Esophagus mucosa (tissue), 1 donor: ENCODE measurements at regions not wholly inside any gene's neighbourhood (a gene's known extent, or its start where the extent isn't known, plus 50 kb on each side); places are given as distances from the start of the nearest gene placed in this dataset.

Experiments
- ATAC-seq: fragments of 200-7000 bp; cut with Tn5 transposase; one replicate; pipeline ENCODE4 v1.9.1; 2020
- donor health status: DM: yes; HTN: yes; CAD: no.

DNA sequence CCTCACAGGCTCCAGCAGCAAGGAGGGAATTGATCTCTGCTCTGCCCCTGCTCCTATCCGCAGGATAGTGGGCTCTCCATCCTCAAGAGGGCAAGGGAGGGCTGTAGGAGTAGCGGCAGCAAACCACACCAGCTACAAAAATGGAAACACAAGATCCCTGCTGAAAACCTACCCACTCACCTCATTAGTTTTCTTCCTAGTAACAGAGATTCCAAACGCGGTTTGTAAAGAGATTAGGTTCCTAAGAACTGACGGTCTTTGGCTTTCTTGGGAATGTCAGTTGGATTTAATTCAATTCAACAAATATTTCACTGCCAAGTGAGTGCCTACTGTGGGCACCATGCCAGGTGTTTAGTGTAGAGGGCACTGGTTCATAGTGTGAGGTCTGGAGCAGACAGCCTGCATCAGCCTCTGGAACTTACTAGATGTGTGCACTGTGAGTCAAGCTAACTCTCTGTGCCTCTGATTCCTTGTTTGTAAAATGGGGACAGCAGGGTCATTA is 84.7 kb downstream of the MRPL46 start:
- ATAC-seq, result no peak

GRCh38 chr15:88378188-88378637 is 89.0 kb downstream of the MRPL46 start:
- no peak for ATAC-seq

DNA sequence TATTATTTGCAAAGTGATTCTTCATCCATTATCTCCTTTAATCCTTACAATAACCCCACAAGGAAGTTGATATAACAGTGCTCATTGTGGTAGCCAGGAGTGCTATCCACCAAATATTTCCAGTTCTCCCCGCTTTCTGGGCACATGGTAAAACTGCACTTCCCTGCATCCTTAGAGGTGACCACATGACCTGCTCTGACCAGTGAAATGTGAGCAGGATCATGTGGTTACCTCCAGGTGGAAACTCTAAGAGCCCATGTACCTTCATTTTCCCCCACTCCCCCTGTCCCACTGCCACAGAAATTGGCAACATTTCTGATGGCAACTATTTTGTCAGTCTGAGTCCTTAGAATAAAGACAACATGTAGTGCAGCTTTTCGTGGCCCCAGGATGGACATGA is 89.7 kb downstream of the MRPL46 start:
- ATAC-seq, result no peak

DNA sequence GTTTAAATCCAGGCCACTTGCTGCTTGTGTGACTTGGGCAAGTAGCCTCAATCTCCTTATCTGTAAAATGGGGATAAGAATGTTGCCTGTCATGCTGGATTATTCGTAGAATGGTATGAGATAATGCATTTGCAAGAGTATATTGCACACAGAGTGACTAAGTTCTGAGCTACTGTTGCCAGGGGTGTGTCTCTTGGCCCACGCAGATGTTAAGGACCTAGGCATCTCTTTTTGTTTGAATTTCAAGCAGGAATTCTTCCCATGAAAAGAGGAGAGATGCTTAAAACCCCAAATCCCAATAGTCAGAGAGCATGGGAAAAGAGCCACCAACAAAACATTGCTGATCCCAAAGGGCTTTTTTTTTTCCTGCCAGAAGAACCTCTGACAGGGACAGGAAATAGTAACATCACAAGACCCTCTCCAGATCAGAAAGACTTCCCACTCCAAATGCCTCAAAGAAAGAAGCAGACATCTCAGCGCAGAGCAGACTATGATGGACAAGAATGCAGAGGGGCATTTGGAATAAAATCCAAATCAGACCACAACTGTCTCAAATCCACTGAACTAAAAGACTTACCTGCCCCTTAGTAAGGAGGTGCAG is 90.5 kb downstream of the MRPL46 start:
- no peak for ATAC-seq

DNA sequence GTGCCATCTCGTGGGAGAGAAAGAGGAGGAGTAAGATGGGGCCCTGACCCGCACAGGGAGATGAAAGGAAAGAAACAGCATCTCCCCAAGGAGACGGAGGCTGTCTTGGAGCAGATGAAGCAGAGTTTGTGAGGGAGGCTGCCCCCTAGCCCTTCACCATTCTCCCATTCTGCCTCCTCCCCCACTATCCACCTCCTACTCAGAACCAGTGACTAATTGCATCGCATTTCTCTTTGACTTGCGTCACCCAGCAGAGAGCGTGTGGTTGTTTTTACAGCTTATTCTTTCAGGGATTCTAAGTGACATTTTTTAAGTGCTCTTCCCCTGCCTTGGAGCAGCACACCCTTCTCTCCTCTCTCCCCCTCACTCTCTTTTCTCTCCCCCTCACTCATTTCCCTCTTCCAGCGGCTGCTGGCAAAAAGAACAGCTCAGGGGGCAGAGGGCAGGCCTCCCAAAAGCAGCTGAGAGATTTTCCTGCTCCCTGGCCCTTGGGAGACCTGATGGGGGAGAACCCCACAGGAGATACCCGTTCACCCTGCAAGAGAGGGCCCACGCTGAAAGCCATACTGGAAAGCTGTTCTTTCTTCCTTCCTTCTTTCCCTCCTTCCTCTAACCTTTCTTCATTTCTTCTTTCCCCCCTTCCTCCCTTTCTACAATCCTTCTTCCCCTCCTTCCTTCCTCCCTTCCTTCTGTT is 91.8 kb downstream of the MRPL46 start:
- peak; percentile 36 for ATAC-seq

DNA sequence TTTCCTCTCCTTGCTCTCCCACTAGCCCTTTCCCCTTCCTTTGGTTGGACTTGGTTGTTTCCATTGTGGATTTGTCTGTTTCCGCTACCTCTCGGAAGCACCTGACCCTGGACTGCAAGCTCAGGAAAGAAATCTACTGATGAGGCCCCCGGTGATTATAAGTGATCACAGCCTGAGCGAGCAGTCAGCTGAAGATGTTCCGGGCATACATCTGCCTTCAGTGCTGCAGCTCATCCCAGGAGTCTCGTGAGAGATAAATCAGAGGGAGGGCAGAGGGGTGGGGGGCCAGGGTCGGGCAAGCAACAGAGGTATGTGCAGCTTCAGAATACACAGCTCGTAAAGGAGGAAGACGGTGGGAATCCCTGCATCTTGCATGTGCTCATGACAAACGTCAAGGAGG is 102.1 kb downstream of the MRPL46 start:
- ATAC-seq, result no peak

DNA sequence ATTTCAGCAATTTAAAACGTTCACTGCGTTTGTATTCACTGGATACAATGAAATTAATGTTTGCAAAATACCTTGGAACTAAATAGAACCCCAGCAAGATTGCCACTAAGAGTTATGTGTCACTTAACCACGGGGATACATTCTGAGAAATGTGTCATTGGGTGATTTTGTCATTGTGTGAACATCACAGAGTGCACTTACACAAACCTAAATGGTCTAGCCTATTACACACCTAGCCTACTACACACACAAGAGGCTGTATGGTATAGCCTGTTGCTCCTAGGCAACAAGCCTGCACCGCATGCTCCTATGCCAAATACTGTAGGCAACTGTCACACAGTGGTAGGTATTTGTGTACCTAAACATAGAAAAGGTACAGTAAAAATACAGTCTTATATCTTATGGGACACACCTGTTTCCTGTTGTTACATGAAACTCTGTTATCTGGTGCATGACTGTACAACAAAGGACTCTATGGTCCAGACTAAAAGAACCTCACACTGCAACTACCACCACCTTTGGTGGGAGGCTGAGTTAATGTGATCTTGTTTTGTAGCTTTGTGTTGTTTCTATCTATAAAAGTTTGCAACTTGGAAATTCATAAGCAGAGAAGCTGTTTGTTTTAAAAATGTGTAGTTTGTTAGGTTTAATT is 92.2 kb upstream of the NTRK3 start:
- ATAC-seq, result no peak

DNA sequence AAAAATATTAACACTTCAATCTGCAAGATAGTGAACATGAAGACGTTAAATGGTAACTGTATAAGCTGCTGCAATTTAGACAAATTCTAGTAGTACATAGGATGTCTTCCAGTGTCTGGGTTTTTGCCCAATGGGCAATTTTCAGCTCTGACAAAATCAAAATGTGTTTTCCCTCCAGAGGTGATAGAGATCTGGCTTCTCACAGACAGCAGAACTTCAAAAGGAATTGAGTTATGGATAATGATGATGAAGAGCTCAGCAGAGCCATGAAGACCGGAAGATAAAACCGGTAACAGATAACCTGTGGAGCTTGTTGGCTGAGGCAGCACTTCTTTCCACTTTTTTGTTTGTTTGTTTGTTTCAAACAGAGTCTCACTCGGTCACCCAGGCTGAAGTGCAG is 89.4 kb upstream of the NTRK3 start:
- no peak for ATAC-seq

GRCh38 chr15:88344786-88345185 is 88.2 kb upstream of the NTRK3 start:
- ATAC-seq, result no peak

DNA sequence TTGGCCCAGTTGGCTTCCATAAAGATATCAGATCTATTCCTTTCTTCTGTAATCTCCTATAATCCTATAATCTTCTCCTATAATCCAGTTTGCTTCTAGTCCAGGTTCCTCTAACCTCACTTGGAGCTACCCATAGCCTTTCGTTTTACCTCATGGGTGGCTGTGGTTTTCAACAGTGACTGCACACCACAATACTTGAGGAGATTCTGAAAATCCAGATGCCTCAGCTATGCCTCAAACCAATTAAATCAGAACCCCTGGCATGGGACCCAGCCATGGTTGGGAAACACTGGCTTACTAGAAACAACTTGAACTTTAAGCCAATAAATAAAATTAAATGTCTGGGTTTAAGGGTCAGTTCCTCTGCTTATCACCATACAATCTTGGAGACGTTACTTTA is 86.1 kb upstream of the NTRK3 start:
- ATAC-seq, result no peak

- no peak for ATAC-seq
Measured at GRCh38 chr15:88341653-88342052, 85.1 kb upstream of the NTRK3 start.

- no peak for ATAC-seq
Measured at GRCh38 chr15:88341006-88341405, 84.5 kb upstream of the NTRK3 start.

DNA sequence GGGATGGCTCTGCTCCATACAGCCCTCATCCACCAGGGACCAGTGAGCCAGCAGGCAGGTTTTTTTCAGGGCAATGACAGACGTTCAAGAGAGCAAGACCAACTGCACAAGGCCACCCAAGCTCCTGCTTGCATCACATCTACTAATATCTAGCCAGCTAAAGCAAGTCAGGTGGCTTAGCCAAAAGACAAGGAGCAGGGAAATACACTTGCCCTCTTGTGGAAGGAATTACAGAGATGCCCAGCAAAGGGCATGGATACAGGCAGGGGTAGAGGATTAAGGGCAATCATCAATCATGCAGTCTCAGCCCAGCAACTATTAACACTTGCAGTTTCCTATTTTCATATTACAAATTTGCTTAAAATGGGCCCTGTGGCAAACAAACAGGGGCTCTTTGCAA is 81.5 kb upstream of the NTRK3 start:
- ATAC-seq, result no peak

DNA sequence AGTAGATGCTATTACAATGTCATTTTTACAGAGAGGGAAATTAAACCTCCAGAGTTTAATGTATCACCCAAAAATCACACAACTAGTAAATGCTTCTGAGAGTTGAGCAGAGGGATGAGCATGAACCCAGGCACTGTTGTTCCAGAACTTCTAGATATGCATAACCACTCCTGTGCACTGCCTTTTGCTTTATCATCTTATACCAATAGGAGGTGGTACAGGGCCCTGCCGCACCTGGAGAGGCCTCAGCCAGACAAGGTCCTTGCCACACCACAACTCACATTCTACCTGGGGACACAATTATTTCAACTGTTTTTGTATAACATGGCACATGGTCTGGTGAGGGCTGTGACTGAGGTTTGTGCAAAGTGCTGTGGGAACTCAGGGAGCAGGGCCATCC is 78.5 kb upstream of the NTRK3 start:
- no peak for ATAC-seq

GRCh38 chr15:88334436-88334835 is 77.9 kb upstream of the NTRK3 start:
- ATAC-seq, result no peak

- ATAC-seq, result no peak
Measured at GRCh38 chr15:88331291-88331690, 74.8 kb upstream of the NTRK3 start.

DNA sequence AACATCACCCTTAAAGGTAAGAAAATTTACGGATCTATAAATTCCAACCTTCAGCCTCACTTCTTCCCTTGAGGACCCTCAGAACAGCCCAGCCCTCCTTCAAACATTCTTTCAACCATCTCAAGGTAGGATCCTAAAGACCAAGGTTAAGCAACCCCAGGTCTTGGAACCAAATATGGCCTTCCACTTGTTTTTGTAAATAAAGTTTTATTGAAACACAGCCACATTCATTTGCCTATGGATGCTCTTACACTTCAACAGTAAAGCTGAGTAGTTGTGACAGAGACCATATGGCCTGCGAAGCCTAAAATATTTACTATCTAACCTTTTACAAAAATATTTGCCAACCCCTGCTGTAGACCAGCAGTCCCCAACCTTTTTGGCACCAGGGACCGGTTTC is 70.4 kb upstream of the NTRK3 start:
- no peak for ATAC-seq

DNA sequence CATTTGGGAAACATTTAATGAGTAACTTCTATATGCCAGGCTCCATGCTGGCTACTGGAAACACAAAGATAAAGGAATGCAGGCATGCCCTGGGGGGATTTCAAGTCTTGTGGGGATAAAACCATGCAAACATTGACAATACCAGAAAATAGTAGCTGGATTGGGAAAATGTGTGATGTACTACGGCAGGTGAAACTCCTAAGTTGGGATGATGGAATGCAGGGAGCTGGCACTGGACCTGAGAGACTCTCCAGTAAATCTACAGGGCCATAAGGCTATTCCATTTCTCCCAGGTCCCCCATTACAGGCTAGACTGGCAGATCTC is 68.2 kb upstream of the NTRK3 start:
- no peak for ATAC-seq

DNA sequence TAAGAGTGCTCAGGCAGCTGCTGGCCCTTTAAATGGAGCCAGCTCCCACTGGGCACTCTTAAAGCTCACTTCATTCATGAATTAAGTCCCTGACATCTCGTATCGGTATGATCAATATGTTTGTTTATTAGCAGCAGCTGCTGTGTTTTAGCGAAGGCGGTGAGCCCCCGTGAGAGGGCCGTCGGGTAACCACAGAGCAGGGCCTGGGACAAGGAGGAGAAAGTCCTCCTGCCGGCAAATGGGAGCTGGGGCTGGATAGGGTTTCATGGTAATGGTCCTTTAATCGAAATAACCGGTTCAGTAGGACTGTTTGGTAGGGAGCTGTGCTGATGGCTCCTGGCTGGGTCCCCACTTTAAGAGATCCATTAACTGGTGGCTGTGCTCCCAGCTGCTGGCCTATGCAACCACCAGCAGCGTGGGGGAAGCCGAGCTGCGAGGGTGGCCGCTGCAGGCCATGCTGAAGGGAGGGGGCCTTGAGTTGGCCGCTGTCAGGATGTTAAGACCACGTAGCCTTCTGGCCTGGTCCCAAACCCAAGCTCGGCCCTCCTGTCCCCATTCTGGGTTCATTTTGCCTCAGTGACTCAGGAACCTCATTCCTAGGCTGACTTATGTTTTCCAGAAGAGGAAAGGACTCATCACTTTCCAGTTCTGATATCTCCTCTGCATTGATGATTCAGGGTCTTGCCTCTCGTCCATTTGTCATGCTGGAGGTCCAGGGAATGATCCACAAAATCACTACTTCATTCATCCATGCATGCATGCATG is 67.6 kb upstream of the NTRK3 start:
- no peak for ATAC-seq

DNA sequence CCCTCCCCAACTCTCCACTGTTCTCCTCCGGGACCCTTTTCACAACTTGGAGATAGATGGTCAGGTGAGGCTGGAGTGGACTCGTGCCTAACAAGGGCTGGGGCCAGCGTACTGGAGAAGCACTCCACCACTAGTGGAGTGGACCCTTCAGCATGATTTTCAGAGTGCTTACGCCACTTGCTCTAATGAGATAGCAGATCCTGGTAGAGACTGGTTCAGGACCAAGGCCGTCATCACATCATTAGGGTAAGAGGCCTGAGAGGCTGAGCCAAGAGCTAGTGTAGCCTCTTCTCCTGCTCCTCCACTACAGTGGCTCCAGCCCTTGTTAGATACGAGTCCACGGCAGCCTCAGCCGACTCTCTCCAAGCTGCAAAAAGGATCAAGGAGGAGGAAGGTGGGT is 66.9 kb upstream of the NTRK3 start:
- no peak for ATAC-seq

DNA sequence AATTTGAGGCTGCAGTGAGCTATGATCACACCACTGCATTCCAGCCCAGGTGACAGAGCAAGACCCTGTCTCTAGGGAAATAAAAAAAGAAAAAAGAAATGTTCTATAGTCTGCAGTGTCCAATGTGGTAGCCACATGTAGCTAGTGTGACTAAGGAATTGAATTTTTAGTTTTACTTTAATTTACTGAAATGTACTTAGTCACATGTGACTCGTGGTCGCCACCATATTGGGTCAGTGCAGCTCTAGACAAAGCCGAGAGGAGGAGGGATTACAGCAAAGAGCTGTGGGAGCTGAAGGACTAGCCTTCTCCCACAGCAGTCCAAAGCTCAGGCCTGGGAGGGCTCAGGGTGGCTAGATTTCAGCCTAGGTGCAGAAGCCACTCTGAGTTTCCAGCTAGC is 65.9 kb upstream of the NTRK3 start:
- no peak for ATAC-seq

DNA sequence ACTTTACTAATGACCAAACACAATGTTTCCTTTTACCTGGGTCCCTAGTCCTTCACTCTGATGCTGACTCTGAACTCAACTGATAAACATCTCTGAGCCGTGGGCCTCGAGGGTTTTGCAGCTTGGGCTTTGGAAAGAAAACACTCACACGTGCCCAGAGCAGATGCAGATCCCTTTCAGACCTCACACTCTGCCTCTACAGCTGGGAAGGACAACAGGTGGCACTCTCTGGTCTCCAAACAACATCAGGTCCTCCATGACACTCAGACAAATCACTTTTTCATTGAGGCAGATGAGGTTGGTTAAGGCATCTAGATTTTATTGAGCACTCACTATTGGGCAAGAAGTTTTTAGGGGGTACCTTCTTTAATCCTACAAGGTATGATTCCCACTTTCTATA is 64.7 kb upstream of the NTRK3 start:
- ATAC-seq, result no peak

- ATAC-seq, result no peak
Measured at GRCh38 chr15:88316586-88316985, 60.0 kb upstream of the NTRK3 start.
